Heart left ventricle (tissue), 16 donors: ENCODE measurements at regions not wholly inside any gene's neighbourhood (a gene's known extent, or its start where the extent isn't known, plus 50 kb on each side); places are given as distances from the start of the nearest gene placed in this dataset.

Source experiments
- ATAC-seq, 4 donors: fragments of 200-7000 bp; cut with Tn5 transposase; one replicate each; pipeline ENCODE4 v1.9.1; 2020 to 2022; ENCODE audit warnings: moderate library complexity in 4 of 4, mild to moderate bottlenecking in 3 of 4, moderate number of reproducible peaks in 1 of 4
- DNase-seq, 5 donors: peaks; one replicate each; pipeline ENCODE4 v3.0.0-alpha.2; 2020
- H3K27ac ChIP-seq, 12 donors: fragments of 200-600 bp; sonication (generic) in 4 of 12; one replicate each; pipeline versions ENCODE4 v1.5.0 to v1.8.0; 2016 to 2022; ENCODE audit warnings: mild to moderate bottlenecking in 2 of 12
- H3K27me3 ChIP-seq, 9 donors: fragments of 200-600 bp; sonication (generic) in 2 of 9; one replicate each; pipeline versions ENCODE4 v1.5.1 to v1.8.0; 2016 to 2022; ENCODE audit warnings: mild to moderate bottlenecking in 3 of 9
- H3K36me3 ChIP-seq, 9 donors: fragments of 200-600 bp; sonication (generic) in 2 of 9; one replicate each; pipeline versions ENCODE4 v1.5.0 to v1.8.0; 2018 to 2022; ENCODE audit warnings: mild to moderate bottlenecking in 2 of 9
- H3K4me1 ChIP-seq, 12 donors: fragments of 200-600 bp; sonication (generic) in 4 of 12; one replicate each; pipeline versions ENCODE4 v1.5.0 to v1.8.0; 2016 to 2022; ENCODE audit warnings: mild to moderate bottlenecking in 3 of 12
- H3K4me3 ChIP-seq, 12 donors: fragments of 200-600 bp; sonication (generic) in 4 of 12; one replicate each; pipeline versions ENCODE4 v1.5.0 to v1.8.0; 2017 to 2022; ENCODE audit warnings: mild to moderate bottlenecking in 9 of 12, moderate library complexity in 4 of 12
- H3K9me3 ChIP-seq, 12 donors: fragments of 200-600 bp; sonication (generic) in 4 of 12; one replicate each; pipeline versions ENCODE4 v1.5.0 to v1.8.0; 2016 to 2022; ENCODE audit warnings: mild to moderate bottlenecking in 1 of 12
- CTCF ChIP-seq, 12 donors: fragments of 200-600 bp; sonication (generic) in 4 of 12; IDR thresholded peaks; one replicate each; pipeline versions ENCODE4 v1.5.0 to v1.8.0; 2018 to 2022; ENCODE audit warnings: antibody characterized with exemption in 12 of 12, mild to moderate bottlenecking in 5 of 12
- POLR2A ChIP-seq, 2 donors: fragments of 450-650 bp; IDR thresholded peaks; one replicate each; pipeline ENCODE4 v1.6.1; 2017; ENCODE audit warnings: antibody characterized with exemption in 2 of 2, mild to moderate bottlenecking in 2 of 2, moderate library complexity in 2 of 2
- WGBS, 4 donors: extraction: QIAGEN DNeasy Blood & Tissue Kit in 2 of 4; methylation state at CpG; one replicate each; pipeline versions ENCODE4 v1.1.5 to v1.1.7; 2013 to 2018; 5-methylcytosine and 5-hydroxymethylcytosine counted together
- intact Hi-C, 10 donors: fragments of 100-400 bp; cut with DNase I; formaldehyde crosslinking; loops; one replicate each; pipeline versions ENCODE4 v1.11.1 to v1.14.2; 2022
- donor health status: ischemic (EF 13 %, LVEDD 7.1; RV severe dilation, severe dysfunction).
- donor health status: healthy with polysubstance abuse.
- donor health status: DM: no; HTN: yes; CAD: no.
- donor health status: DM: no; HTN: no; CAD: no.
- donor health status: ischemic (EF 25% LVEDD 6.9; RV normal size, moderate dysfunction).
- donor health status: ischemic (EF 25% LVEDD 5.7; RV mildly dilated, moderate dysfunction).
- donor health status: healthy.
- donor health status: DM: yes; HTN: yes; CAD: no.
- donor health status: ischemic (EF 35%, LVEDD 5.7; RV mildly dilated, moderate dysfunction).
- donor health status: nonischemic (EF 11% LVEDD 7.7; RV severe dilation, severe dysfunction).
- donor health status: DM: yes; HTN: yes; CAD: no.
- donor health status: PGD.
- donor health status: ischemic (EF 29% LVEDD 5.4; RV normal size, mild dysfunction).
- donor health status: nonischemic (EF 23%, LVEDD 6.1; RV moderate dilation, normal function).

- peaks cover 0 to 12% (median 0%) of the 10 kb centered on the region in 9 donors for H3K27me3 ChIP-seq
- H3K9me3 ChIP-seq = peaks cover 0 to 9% (median 0%) of the 10 kb centered on the region in 12 donors
- no peaks in the 10 kb centered on the region for H3K4me1 ChIP-seq
- no peak overlapping the region for H3K27ac ChIP-seq
- H3K36me3 ChIP-seq = no peaks in the 10 kb centered on the region
- WGBS, 4 donors = 18 to 55% (median 34%) methylated on average over 1 of the region's 1 CpG
- no peak overlapping the region for H3K4me3 ChIP-seq
- ATAC-seq (no peak), DNase-seq (no peak)
- intact Hi-C loops = no loop called here
- TF ChIP-seq CTCF (IDR thresholded peaks at IDR 0.05) (no peak), POLR2A (IDR thresholded peaks at IDR 0.05) (no peak)
Measured at GRCh38 chr1:37100310-37100709, 66.0 kb upstream of the GRIK3 start.

- Histone ChIP-seq H3K36me3 (no peaks in the 10 kb centered on the region), H3K9me3 (peaks cover 0 to 9% (median 0%) of the 10 kb centered on the region in 12 donors), H3K4me3 (no peak overlapping the region), H3K27ac (no peak overlapping the region), H3K4me1 (no peaks in the 10 kb centered on the region), H3K27me3 (peaks cover 0 to 8% (median 0%) of the 10 kb centered on the region in 9 donors)
- intact Hi-C loops = no loop called here
- DNase-seq = no peak
- no peak for ATAC-seq
- TF ChIP-seq POLR2A (IDR thresholded peaks at IDR 0.05) (no peak), CTCF (IDR thresholded peaks at IDR 0.05) (no peak)
- WGBS, 4 donors = 53 to 77% (median 70%) methylated on average over 2 of the region's 2 CpGs
Measured at GRCh38 chr1:37102656-37103382, 68.5 kb upstream of the GRIK3 start.

- WGBS, 4 donors = 61 to 87% (median 71%) methylated on average over 3 to 5 of the region's 5 CpGs
- Histone ChIP-seq H3K4me3 (no peak overlapping the region), H3K27ac (no peak overlapping the region), H3K27me3 (peaks cover 0 to 7% (median 0%) of the 10 kb centered on the region in 9 donors), H3K4me1 (peaks cover 0 to 13% (median 0%) of the 10 kb centered on the region in 12 donors), H3K36me3 (no peaks in the 10 kb centered on the region), H3K9me3 (peaks cover 0 to 9% (median 0%) of the 10 kb centered on the region in 12 donors)
- intact Hi-C loops = no loop called here
- TF ChIP-seq POLR2A (IDR thresholded peaks at IDR 0.05) (no peak), CTCF (IDR thresholded peaks at IDR 0.05) (no peak)
- DNase-seq (no peak), ATAC-seq (no peak)
Measured at GRCh38 chr1:37105911-37106310, 71.6 kb upstream of the GRIK3 start.

- WGBS, 4 donors = 79 to 91% (median 87%) methylated on average over 5 of the region's 5 CpGs
- H3K9me3 ChIP-seq = peaks cover 0 to 9% (median 0%) of the 10 kb centered on the region in 12 donors
- no peaks in the 10 kb centered on the region for H3K36me3 ChIP-seq
- ATAC-seq (no peak), DNase-seq (no peak)
- peaks cover 0 to 13% (median 0%) of the 10 kb centered on the region in 12 donors for H3K4me1 ChIP-seq
- H3K27ac ChIP-seq = no peak overlapping the region
- no peak for TF ChIP-seq POLR2A (IDR thresholded peaks at IDR 0.05)
- no peak for TF ChIP-seq CTCF (IDR thresholded peaks at IDR 0.05)
- H3K4me3 ChIP-seq = no peak overlapping the region
- intact Hi-C loops = no loop called here
- H3K27me3 ChIP-seq = peaks cover 0 to 5% (median 0%) of the 10 kb centered on the region in 9 donors
Measured at GRCh38 chr1:37107153-37107907, 73.0 kb upstream of the GRIK3 start.
